GM18505 (cell line): ENCODE measurements at regions not wholly inside any gene's neighbourhood (a gene's known extent, or its start where the extent isn't known, plus 50 kb on each side); places are given as distances from the start of the nearest gene placed in this dataset.
"Not testable (repeated sequence)": the region's sequence is repeated elsewhere in the genome, so short reads cannot be mapped to it uniquely, and the experiment has no call there.

Source experiments
- ATAC-seq: cut with Tn5 transposase; IDR thresholded peaks from one replicate; pipeline ENCODE4 v1.9.1; 2021; ENCODE audit not compliant: unreplicated experiment
- POLR2A ChIP-seq: IDR thresholded peaks from 4 replicates; pipeline ENCODE4 v1.6.1; 2011; ENCODE audit warnings: borderline replicate concordance; ENCODE audit not compliant: insufficient read depth, insufficient read length; ENCODE audit errors: extremely low read depth

DNA sequence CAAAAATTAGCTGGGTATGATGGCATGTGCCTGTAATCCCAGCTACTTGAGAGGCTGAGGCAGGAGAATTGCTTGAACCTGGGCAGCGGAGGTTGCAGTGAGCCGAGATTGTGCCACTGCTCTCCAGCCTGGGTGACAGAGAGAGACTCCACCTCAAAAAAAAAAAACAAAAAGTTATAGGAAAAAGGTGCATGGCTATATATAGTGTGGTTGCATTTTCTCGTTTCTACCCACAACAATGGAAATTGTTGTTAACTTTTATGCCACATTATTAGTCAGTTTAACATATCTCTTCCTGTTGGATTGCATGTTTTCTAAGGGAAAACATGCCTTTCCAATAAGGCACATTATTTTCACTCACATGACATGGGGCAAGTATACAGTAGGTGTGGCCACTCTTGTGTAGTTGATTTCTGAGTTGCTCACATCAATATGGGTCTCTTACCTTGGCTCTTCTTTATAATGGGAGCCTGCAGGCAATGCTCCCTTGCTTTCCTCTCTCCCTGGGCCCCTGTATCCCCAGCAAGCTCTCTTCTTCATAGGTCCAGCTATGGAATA, 610.0 kb downstream of the RNF144A start:
- ATAC-seq = no peak
- no peak for TF ChIP-seq POLR2A

DNA sequence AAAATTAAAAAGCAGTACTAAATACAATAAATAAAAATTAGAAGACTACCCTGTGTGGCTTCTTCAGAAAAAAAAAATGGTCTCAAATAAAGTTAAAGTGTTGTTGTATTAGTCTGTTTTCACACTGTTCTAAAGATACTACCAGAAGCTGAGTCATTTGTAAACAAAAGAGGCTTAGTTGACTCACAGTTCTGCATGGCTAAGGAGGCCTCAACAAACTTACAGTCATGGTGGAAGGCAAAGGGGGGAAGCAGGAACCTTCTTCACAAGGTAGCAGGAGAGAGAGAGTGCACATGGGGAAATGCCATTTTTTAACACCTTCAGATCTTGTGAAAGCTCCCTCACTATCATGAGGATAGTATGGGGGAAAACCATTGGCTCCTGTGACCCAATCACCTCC, 612.8 kb downstream of the RNF144A start:
- TF ChIP-seq POLR2A = no peak
- no peak for ATAC-seq

DNA sequence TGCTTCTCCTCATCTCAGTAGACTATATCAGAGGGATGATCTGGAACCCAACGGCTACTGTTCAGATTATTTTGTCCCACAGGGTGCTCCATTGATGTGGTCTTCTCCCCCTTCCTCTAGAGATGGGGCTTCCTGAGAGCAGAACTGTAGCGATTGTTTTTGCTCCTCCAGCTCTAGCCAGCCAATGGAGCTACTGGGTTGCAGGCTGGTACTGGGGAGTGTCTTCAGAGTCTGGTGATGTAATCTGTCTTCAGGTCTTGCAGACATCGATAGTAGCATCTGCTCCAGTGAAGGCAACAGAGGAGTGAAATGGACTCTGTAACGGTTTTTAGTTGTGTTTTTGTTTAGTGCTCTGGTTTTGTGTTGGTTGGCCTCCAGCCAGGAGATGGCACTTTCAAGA, 621.9 kb downstream of the RNF144A start:
- no peak for ATAC-seq
- TF ChIP-seq POLR2A = no peak

DNA sequence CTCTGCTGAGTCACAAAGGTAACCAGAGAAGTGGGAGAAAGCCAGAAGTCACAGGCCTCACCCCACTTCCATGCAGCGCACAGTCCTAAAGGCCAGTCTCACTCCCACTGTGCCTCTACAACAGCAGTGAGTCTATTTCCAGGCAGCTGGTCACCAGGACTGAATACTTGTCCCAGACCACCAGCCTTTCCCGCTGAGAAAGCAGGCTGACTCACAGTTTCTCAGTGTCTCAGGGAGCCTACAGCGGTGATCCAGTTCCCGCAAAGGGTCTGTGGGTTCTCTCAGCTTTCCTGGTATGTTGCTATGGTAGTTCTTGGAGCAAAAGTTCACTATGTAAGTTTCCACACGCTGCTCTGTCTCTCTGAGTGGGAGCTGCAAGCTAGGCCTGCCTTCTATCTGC, 622.5 kb downstream of the RNF144A start:
- ATAC-seq = no peak
- no peak for TF ChIP-seq POLR2A

DNA sequence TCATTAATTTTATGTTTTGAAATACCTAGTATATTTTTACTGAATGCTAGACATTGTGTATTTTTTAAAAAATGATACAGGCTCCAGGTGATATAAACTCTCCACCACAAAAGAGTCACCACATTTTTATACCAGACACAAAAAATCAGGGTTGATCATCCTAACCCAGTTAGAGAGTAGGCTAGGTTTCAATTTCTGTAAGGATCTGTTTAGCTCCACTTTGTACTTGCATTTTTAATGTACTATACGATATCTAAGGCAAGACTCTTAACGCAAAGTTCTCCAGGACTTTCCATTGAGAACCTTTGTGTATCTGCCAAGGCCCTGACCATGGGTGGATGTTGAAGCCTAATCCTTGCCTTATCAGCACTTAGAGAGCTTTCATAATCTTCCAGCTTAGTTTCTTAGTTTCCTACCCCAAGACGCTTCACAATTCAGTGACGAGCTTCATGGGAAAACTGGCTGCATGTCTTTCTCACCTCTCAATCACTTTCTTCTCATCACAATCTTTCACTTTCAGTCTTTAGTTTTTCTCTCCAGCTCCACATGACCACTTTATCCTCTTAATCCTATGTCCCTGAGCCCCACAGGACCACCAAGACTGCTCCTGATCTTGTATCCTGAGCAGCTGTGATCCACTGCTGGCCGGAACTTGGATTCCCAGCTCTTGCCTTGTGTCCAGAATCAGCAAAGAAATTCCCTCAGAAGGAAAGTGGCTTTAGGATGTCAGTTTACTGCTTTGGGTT, 635.8 kb downstream of the RNF144A start:
- TF ChIP-seq POLR2A = no peak
- no peak for ATAC-seq

DNA sequence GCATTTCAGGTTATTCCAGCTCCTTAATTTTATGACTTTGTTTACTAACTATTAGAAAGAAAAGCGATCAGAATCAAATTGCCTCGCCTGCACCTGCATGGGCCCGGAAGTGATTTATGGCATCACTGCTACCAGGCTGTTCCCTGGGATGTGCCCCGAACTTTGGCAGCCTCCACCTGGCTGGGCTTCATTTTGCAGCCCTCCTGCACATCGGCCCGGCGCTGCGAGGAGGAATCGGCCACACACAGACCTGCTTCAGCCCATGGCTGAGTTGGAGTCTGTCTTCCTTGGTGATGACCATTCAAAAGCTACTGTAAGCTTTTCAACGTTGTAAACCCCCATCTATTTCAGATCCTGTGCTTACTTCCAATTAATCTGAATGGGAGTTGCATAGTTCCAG, 638.0 kb downstream of the RNF144A start:
- no peak for ATAC-seq
- TF ChIP-seq POLR2A = no peak

DNA sequence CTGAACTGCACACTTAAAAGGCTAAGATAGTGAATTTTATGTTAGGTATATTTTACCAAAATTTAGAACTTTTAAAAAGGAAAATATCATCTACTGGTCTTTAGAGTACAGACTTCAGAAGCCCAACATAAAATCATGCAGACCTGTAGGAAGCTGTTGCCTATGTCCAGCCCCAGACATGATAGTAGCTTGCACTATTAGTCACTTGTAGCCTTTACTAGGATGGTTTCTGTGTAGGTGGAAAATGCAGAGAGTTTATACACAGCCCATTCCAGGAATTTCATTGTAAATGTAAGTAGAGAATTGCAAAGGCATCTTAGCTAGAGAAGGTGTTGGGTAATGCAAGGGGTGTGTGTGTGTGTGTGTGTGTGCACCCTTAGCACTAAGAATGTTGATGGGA, 640.2 kb downstream of the RNF144A start:
- ATAC-seq = no peak
- TF ChIP-seq POLR2A = no peak

DNA sequence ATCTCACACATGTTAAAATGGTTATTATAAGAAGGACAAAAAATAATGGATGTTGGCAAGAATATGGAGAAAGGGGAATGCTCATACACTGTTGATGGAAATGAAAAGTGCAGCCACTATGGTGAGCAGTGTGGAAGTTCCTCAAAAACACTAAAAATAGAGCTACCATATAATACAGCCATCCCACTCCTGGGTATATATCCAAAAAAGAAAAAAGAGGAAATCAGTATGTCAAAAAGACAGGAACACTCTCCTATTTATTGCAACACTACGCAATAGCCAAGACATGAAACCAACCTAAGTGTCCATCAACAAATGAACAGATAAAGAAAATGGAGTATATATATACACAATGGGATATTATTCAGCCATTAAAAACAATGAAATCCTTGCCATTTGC, 642.6 kb downstream of the RNF144A start:
- TF ChIP-seq POLR2A = no peak
- ATAC-seq = no peak

DNA sequence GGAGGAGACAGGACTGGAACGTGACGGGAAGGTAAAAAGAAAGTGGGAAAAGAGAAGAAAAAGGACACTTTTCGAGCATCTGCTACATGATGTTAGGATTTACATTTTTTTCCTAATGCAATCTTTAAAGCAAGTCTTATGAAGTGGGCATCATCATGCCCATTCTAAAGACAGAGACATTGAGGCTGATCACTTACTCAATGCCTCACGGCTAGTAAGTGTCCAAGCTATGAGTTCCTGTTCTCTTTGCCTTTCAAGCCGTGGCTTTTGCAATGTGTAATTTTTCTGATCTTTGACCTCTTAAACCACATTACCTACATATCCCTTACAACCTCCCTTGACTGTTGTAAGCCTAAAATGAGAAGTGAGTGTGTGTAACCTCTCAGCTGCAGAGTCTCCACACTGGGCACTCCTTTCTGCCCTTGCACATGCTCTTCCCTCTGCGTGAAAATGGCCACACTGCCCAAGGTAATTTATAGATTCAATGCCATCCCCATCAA, 649.2 kb downstream of the RNF144A start:
- no peak for ATAC-seq
- no peak for TF ChIP-seq POLR2A

DNA sequence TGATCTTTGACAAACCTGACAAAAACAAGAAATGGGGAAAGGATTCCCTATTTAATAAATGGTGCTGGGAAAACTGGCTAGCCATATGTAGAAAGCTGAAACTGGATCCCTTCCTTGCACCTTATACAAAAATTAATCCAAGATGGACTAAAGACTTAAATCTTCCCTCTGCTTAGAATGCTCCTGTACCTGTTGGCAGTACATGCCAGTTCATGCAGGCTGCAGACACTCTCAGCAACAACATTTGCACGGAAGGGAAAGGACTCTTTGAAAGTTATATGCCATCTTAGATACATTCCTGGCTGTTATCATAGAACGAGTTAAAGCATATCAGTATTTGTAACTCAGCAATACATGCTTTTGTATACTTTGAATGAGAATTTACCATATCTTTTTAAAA, 649.9 kb downstream of the RNF144A start:
- not testable (repeated sequence) for ATAC-seq

DNA sequence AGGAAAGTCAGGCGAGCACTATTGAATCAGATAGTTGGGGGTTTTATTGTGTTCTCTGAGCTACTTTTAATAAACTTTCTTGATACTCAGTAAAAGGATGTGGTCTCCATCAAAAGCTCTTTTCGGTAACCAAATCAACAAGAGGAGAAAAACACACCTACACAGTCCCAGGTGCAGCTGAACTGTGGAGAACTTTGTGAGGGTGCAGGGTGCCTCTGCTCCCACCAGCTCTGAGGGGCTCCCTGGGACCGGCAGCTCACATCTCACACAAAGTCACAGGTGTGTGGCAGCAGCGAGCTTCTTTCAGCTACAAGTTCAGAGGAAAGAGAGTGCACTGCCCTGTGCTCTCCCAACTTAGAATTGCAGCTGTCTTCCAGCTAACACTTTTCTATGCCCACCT, 650.4 kb downstream of the RNF144A start:
- no peak for TF ChIP-seq POLR2A
- ATAC-seq = no peak

DNA sequence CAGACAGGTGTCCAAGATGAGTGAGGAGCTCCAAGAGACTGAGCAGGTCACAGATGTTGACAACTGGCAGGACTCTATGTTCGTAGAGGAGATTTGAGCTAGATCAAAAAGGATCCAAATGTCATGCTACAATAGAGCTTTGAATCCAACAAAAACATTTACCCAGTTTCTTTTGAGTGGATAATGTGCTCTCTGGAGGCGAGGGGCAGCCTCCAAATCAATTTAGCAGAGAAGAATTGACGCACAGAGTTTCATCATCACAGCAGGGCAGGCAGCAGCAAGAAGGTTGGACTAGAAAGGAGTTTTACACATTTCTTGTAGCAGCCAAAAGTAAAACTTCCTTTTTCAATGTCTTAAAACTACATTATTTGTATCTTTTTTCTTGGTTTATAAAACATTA, 653.0 kb downstream of the RNF144A start:
- TF ChIP-seq POLR2A = no peak

DNA sequence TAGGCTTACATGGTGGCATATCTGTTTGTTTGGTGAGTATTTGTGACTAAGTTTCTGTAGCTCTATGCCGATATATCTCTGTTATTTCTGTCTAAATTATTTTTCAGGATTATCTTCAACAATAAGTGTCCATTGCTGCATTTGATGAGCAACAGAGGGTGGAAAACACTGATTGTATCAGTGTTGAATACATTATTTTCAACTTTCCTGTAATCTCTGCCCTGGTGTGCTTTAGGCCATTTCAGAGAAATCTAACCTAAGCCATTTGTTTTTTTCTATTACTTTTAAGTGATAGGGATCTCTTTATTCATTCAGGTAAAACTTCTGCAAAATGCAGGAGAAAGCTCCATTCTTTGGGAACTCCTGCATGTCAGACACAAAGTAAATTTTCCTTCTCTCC, 654.5 kb downstream of the RNF144A start:
- no peak for ATAC-seq
- TF ChIP-seq POLR2A = no peak

More for the DNA sequence above, 653.0 kb downstream of the RNF144A start:
- no peak for ATAC-seq

DNA sequence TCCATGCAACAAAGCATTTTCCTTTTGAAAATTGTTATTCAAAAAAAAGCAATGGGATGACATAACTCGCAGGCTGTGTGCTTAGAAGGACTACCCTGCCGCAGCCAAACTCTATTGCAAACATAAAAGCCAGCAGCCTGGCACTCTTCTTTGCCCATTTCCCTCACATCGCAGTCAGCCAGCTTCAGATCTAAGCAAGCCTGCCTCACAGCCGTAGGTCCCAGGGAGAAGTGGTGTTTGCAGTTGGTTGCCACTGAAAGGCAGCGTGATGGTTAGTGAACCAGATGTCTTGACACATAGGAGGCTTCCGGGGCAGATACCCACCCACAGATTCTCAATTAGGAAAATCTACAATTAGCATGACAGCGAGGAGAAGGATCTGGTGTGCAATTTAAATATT, 655.2 kb downstream of the RNF144A start:
- ATAC-seq = no peak
- TF ChIP-seq POLR2A = no peak
